ENCODE measurements at regions not wholly inside any gene's neighbourhood (a gene's known extent, or its start where the extent isn't known, plus 50 kb on each side); places are given as distances from the start of the nearest gene placed in this dataset.

DNA sequence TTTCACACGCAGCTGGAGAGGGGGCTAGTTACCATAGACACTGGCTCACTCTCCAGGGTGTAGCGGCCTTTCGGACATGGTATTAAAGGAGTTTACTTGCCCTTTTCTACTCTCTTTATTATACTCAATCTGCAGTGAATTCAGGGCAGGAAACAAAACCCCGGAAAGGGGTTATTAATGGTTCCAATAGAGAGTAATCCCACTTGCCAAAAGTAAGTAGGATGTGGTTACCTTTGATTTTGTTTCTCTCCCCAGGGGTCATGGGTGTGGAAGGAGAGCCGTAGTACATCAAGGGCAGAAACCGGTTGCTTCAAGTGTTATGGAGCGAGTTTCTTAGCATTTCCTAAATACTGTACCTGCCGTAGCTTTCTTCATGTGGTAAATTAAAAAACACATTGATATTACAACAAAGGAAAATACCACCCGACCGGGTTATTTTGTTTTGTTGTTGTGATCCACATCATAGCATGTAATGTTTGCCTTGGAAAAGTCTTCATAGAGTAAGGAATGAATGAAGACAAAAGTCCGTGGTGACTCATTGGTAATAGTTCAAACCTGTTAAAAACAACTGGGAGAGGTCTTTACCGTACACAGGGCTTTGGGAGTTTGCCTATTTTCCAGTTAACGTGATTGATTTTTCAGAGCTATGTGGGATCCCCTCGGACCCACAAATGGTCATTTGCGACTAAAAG lies 71.5 kb downstream of the SLC4A3 start:
- Mint-ChIP-seq H3K4me1 (peaks cover 45 to 46% of the 10 kb centered on the region in 2 experiments), H3K9me3 (no peaks in the 10 kb centered on the region), H3K27me3 (ENCODE audit: low read depth) (peaks cover 13% of the 10 kb centered on the region), H3K36me3 (ENCODE audit: insufficient read depth in 1 of 3, low read depth in 3 of 3) (no peaks in the 10 kb centered on the region), H3K27ac (peak overlapping the region in 1 of 3 experiments; percentile 79; a peak in 1 of 7 replicates), H3K4me3 (peak overlapping the region in 1 of 2 experiments; percentile 7; a peak in 2 of 5 replicates)
- no peak overlapping the region for H2AFZ ChIP-seq (ENCODE audit: low read length)
- no peak overlapping the region for H3K14ac ChIP-seq (ENCODE audit: insufficient read depth, low read length)
- no peak overlapping the region for H2BK5ac ChIP-seq (ENCODE audit: insufficient read length, low read length)
- no peak overlapping the region for H2BK20ac ChIP-seq (ENCODE audit: low read depth, low read length, poor library complexity, severe bottlenecking)
- H2BK15ac ChIP-seq (ENCODE audit: low read depth, low read length): no peak overlapping the region
- H3T11ph ChIP-seq (ENCODE audit: low read length): no peak overlapping the region
- no peak overlapping the region for H3K4me2 ChIP-seq (ENCODE audit: insufficient read depth, insufficient read length, low read length)
- no peaks in the 10 kb centered on the region for H4K20me1 ChIP-seq (ENCODE audit: control insufficient read depth, insufficient read depth, insufficient read length)
- H4K5ac ChIP-seq (ENCODE audit: insufficient read length, low read depth, low read length): no peak overlapping the region
- no peak overlapping the region for H3K23ac ChIP-seq (ENCODE audit: insufficient read length, low read depth, low read length)
- no peak overlapping the region for H4K91ac ChIP-seq (ENCODE audit: insufficient read length, low read depth, low read length)
- DNase-seq: no peak
- no peak overlapping the region for H2AK5ac ChIP-seq (ENCODE audit: insufficient read length, low read length)
- no peak overlapping the region for H3K4ac ChIP-seq (ENCODE audit: low read depth, low read length)
- no peak overlapping the region for H2BK12ac ChIP-seq (ENCODE audit: insufficient read length, low read depth, low read length)
- TF ChIP-seq, protein P1, sequence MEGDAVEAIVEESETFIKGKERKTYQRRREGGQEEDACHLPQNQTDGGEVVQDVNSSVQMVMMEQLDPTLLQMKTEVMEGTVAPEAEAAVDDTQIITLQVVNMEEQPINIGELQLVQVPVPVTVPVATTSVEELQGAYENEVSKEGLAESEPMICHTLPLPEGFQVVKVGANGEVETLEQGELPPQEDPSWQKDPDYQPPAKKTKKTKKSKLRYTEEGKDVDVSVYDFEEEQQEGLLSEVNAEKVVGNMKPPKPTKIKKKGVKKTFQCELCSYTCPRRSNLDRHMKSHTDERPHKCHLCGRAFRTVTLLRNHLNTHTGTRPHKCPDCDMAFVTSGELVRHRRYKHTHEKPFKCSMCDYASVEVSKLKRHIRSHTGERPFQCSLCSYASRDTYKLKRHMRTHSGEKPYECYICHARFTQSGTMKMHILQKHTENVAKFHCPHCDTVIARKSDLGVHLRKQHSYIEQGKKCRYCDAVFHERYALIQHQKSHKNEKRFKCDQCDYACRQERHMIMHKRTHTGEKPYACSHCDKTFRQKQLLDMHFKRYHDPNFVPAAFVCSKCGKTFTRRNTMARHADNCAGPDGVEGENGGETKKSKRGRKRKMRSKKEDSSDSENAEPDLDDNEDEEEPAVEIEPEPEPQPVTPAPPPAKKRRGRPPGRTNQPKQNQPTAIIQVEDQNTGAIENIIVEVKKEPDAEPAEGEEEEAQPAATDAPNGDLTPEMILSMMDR (conservative IDR thresholded peaks at IDR 0.05): no peak
- no peaks in the 10 kb centered on the region for H3K23me2 ChIP-seq (ENCODE audit: insufficient read length, low read depth, low read length, poor library complexity, severe bottlenecking)
- no peak overlapping the region for H3K27ac ChIP-seq (ENCODE audit: insufficient read length, low read depth, low read length)
- no peaks in the 10 kb centered on the region for H3K9me3 ChIP-seq (ENCODE audit: control insufficient read depth, low read depth, low read length)
- 0 out of 2 replicates have a peak, but pooled peaks cover 2% of the 10 kb centered on the region for H3K79me2 ChIP-seq (ENCODE audit: insufficient read depth, low read length)
- no CpG with 5 or more reads among the region's 15 CpGs for WGBS (ENCODE audit: extremely low coverage, insufficient read length, low lambda C conversion rate)
- H3K56ac ChIP-seq (ENCODE audit: insufficient read length, low read depth, low read length): no peak overlapping the region
- H3K18ac ChIP-seq (ENCODE audit: insufficient read length, low read depth, low read length): no peak overlapping the region
- no peaks in the 10 kb centered on the region for H3K27me3 ChIP-seq (ENCODE audit: insufficient read depth, low read length)
- no peak overlapping the region for H4K8ac ChIP-seq (replicated peaks; ENCODE audit: insufficient read length, low read depth, low read length)
- no peak overlapping the region for H3K9ac ChIP-seq (ENCODE audit: extremely low read depth, insufficient read length, low read length)
- no peak overlapping the region for H2BK120ac ChIP-seq (ENCODE audit: low read depth, low read length, poor library complexity, severe bottlenecking)
- H3K4me1 ChIP-seq (ENCODE audit: insufficient read depth, low read length): peaks cover 4% of the 10 kb centered on the region; the same call in 1 of the 2 replicates
- no peaks in the 10 kb centered on the region for H3K79me1 ChIP-seq (ENCODE audit: insufficient read depth, low read depth, low read length, poor library complexity, severe bottlenecking)
